ENCODE measurements at regions not wholly inside any gene's neighbourhood (a gene's known extent, or its start where the extent isn't known, plus 50 kb on each side); places are given as distances from the start of the nearest gene placed in this dataset.

DNA sequence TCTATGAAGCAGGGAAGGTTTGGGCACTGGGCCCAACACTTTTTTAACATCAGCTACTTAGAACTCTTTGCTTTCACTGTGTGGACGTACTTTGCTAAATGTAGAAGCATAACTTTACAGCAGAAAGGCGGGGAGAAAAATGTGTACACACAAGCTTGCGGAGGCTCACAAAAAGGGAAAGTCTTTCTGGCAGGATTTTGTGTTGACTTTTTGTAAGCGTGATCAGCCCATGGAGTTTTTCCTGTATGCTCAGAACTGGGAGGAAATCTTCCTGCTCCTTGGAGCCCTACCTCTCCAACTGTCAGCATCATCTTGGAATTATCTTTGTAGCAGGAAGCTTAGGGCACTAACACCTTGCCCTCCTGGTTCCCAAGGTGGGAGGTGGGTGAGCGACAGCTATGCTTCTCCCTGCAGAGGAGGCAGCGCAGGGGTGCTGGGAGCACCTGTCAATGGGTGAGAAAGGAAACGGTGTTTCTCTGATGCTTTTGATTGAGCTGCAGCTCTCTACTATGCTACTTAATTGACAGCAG lies 321.9 kb downstream of the GADD45G start:
- dilution Hi-C loops (cut with MboI; ENCODE audit: extremely low pct_ligation_motif_present, low sequenced_read_pairs), result no loop called here
- no peak overlapping the region for H3K4me3 ChIP-seq (ENCODE audit: control insufficient read depth in 2 of 3, extremely low read depth in 1 of 3, insufficient read depth in 2 of 3, low read depth in 1 of 3, low read length in 3 of 3)
- no peaks in the 10 kb centered on the region for H4K20me1 ChIP-seq (ENCODE audit: control insufficient read depth, extremely low read depth, insufficient read depth, low read length)
- FAIRE-seq, result no peak
- no peaks in the 10 kb centered on the region for H3K9me1 ChIP-seq (ENCODE audit: control insufficient read depth, extremely low read depth, insufficient read depth, low read length)
- no peaks in the 10 kb centered on the region for H3K36me3 ChIP-seq (ENCODE audit: control insufficient read depth in 2 of 2, extremely low read depth in 1 of 2, insufficient read depth in 2 of 2, low read length in 2 of 2)
- H3K79me2 ChIP-seq (ENCODE audit: control insufficient read depth, insufficient read depth, low read length), result no peaks in the 10 kb centered on the region
- H3K9ac ChIP-seq (ENCODE audit: control insufficient read depth, extremely low read depth, insufficient read depth, low read length), result no peak overlapping the region
- no peaks in the 10 kb centered on the region for H3K9me3 ChIP-seq (ENCODE audit: control insufficient read depth, low read depth, low read length)
- DNase-seq (ENCODE audit: low read depth, low spot score), result no peak
- TF ChIP-seq EZH2 (IDR thresholded peaks at IDR 0.05; ENCODE audit: low read length), result no peak
- TF ChIP-seq, protein P1, sequence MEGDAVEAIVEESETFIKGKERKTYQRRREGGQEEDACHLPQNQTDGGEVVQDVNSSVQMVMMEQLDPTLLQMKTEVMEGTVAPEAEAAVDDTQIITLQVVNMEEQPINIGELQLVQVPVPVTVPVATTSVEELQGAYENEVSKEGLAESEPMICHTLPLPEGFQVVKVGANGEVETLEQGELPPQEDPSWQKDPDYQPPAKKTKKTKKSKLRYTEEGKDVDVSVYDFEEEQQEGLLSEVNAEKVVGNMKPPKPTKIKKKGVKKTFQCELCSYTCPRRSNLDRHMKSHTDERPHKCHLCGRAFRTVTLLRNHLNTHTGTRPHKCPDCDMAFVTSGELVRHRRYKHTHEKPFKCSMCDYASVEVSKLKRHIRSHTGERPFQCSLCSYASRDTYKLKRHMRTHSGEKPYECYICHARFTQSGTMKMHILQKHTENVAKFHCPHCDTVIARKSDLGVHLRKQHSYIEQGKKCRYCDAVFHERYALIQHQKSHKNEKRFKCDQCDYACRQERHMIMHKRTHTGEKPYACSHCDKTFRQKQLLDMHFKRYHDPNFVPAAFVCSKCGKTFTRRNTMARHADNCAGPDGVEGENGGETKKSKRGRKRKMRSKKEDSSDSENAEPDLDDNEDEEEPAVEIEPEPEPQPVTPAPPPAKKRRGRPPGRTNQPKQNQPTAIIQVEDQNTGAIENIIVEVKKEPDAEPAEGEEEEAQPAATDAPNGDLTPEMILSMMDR (optimal IDR thresholded peaks at IDR 0.05 in 1 of 3, IDR thresholded peaks at IDR 0.05 in 1 of 3, conservative IDR thresholded peaks at IDR 0.05 in 1 of 3; ENCODE audit: extremely low read depth in 1 of 3, insufficient read depth in 2 of 3, low read length in 3 of 3), result no peak
- H3K4me1 ChIP-seq (ENCODE audit: control insufficient read depth, extremely low read depth, insufficient read depth, low read length), result no peaks in the 10 kb centered on the region
- H2AFZ ChIP-seq (ENCODE audit: control insufficient read depth, low read length), result no peak overlapping the region
- H3K27ac ChIP-seq (ENCODE audit: control insufficient read depth, insufficient read depth, low read length), result no peak overlapping the region
- H3K4me2 ChIP-seq (ENCODE audit: control insufficient read depth, extremely low read depth, insufficient read depth, low read depth, low read length), result no peak overlapping the region
- peaks cover 3% of the 10 kb centered on the region for H3K27me3 ChIP-seq (ENCODE audit: control insufficient read depth, extremely low read depth, insufficient read depth, low read length)

GRCh38 chr9:89928106-89928505 lies 323.3 kb downstream of the GADD45G start:
- no peaks in the 10 kb centered on the region for H3K36me3 ChIP-seq (ENCODE audit: control insufficient read depth in 2 of 2, extremely low read depth in 1 of 2, insufficient read depth in 2 of 2, low read length in 2 of 2)
- no peak overlapping the region for H3K27ac ChIP-seq (ENCODE audit: control insufficient read depth, insufficient read depth, low read length)
- dilution Hi-C loops (cut with MboI; ENCODE audit: extremely low pct_ligation_motif_present, low sequenced_read_pairs), result no loop called here
- TF ChIP-seq, protein P1 (optimal IDR thresholded peaks at IDR 0.05 in 1 of 3, IDR thresholded peaks at IDR 0.05 in 1 of 3, conservative IDR thresholded peaks at IDR 0.05 in 1 of 3; ENCODE audit: extremely low read depth in 1 of 3, insufficient read depth in 2 of 3, low read length in 3 of 3), result no peak
- TF ChIP-seq EZH2 (IDR thresholded peaks at IDR 0.05; ENCODE audit: low read length), result no peak
- no peaks in the 10 kb centered on the region for H3K4me1 ChIP-seq (ENCODE audit: control insufficient read depth, extremely low read depth, insufficient read depth, low read length)
- H4K20me1 ChIP-seq (ENCODE audit: control insufficient read depth, extremely low read depth, insufficient read depth, low read length), result no peaks in the 10 kb centered on the region
- no peaks in the 10 kb centered on the region for H3K9me3 ChIP-seq (ENCODE audit: control insufficient read depth, low read depth, low read length)
- peaks cover 3% of the 10 kb centered on the region for H3K27me3 ChIP-seq (ENCODE audit: control insufficient read depth, extremely low read depth, insufficient read depth, low read length)
- no peak overlapping the region for H3K4me2 ChIP-seq (ENCODE audit: control insufficient read depth, extremely low read depth, insufficient read depth, low read depth, low read length)
- H2AFZ ChIP-seq (ENCODE audit: control insufficient read depth, low read length), result no peak overlapping the region
- DNase-seq (ENCODE audit: low read depth, low spot score) (no peak), FAIRE-seq (no peak)
- no peaks in the 10 kb centered on the region for H3K9me1 ChIP-seq (ENCODE audit: control insufficient read depth, extremely low read depth, insufficient read depth, low read length)
- H3K4me3 ChIP-seq (ENCODE audit: control insufficient read depth in 2 of 3, extremely low read depth in 1 of 3, insufficient read depth in 2 of 3, low read depth in 1 of 3, low read length in 3 of 3), result no peak overlapping the region
- no peaks in the 10 kb centered on the region for H3K79me2 ChIP-seq (ENCODE audit: control insufficient read depth, insufficient read depth, low read length)
- no peak overlapping the region for H3K9ac ChIP-seq (ENCODE audit: control insufficient read depth, extremely low read depth, insufficient read depth, low read length)

Measured in keratinocyte (primary cell).